Endothelial cell of umbilical vein (primary cell): ENCODE measurements at regions not wholly inside any gene's neighbourhood (a gene's known extent, or its start where the extent isn't known, plus 50 kb on each side); places are given as distances from the start of the nearest gene placed in this dataset.

Source experiments
- BruUV-seq: library from RNA; stranded (reverse); fragments of 400-500 nt; replicated peaks from 2 replicates; lab custom pipeline; 2021; lab: Mats Ljungman, UMichigan
- CTCF ChIA-PET: fragments of 300-600, 350-600 bp; sonication (Branson Sonifier 250); formaldehyde crosslinking; loops from one replicate; lab custom pipeline; 2021; ENCODE audit warnings: antibody characterized with exemption, inconsistent platforms; lab: Charles Lee
- POLR2A ChIA-PET: fragments of 300-600, 350-600 bp; sonication (Branson Sonifier 250); formaldehyde crosslinking; loops from one replicate; lab custom pipeline; 2021; ENCODE audit warnings: antibody characterized with exemption, inconsistent platforms; lab: Charles Lee
- DNase-seq: peaks from one replicate; pipeline ENCODE4 v3.0.0-alpha.2; 2011; ENCODE audit warnings: low read depth, low spot score
- FAIRE-seq: peaks from 2 replicates; lab custom pipeline; 2011; peaks lifted over from hg19 to GRCh38; lab: Jason Lieb, UNC
- H2AFZ ChIP-seq: 2 replicates; pipeline ENCODE4 v1.6.0; 2012; ENCODE audit warnings: low read depth, low read length, control low read depth, inconsistent platforms
- H3K27ac ChIP-seq: 2 replicates; pipeline ENCODE4 v1.5.1; 2011; ENCODE audit warnings: low read depth, mild to moderate bottlenecking, control low read depth, low read length, moderate library complexity; ENCODE audit not compliant: insufficient read depth
- H3K27me3 ChIP-seq, 2 experiments: 2 replicates each; pipeline versions ENCODE4 v1.6.0 to v1.6.1; 2011; ENCODE audit warnings: low read length in 2 of 2, mixed read lengths in 1 of 2; ENCODE audit not compliant: control insufficient read depth in 2 of 2, insufficient read depth in 2 of 2
- H3K36me3 ChIP-seq, 2 experiments: 2 replicates in 1 of 2; 3 replicates in 1 of 2; pipeline ENCODE4 v1.5.1; 2011; ENCODE audit warnings: low read length in 2 of 2, mild to moderate bottlenecking in 1 of 2, moderate library complexity in 1 of 2; ENCODE audit not compliant: control insufficient read depth in 2 of 2, insufficient read depth in 2 of 2; ENCODE audit errors: extremely low read depth in 1 of 2
- H3K4me1 ChIP-seq: 3 replicates; pipeline ENCODE4 v1.5.1; 2011; ENCODE audit warnings: mild to moderate bottlenecking, low read length; ENCODE audit not compliant: control insufficient read depth, insufficient read depth; ENCODE audit errors: extremely low read depth
- H3K4me2 ChIP-seq: 2 replicates; pipeline ENCODE4 v1.6.1; 2011; ENCODE audit warnings: low read length, control low read depth, mixed read lengths; ENCODE audit not compliant: insufficient read depth
- H3K4me3 ChIP-seq, 3 experiments: fragments of 200-600 bp in 1 of 3; sonication (generic), shearing (Covaris generic) in 1 of 3; replicated peaks in 1 of 3; 2 replicates each; pipeline ENCODE4 v1.5.1; 2011 to 2016; ENCODE audit warnings: control low read depth in 3 of 3, low read length in 3 of 3, mild to moderate bottlenecking in 2 of 3, inconsistent platforms in 1 of 3, low read depth in 1 of 3, moderate library complexity in 1 of 3; ENCODE audit not compliant: insufficient read depth in 1 of 3
- H3K79me2 ChIP-seq: 2 replicates; pipeline ENCODE4 v1.6.0; 2012; ENCODE audit warnings: low read length, inconsistent platforms; ENCODE audit not compliant: control insufficient read depth, insufficient read depth
- H3K9ac ChIP-seq: replicated peaks from 2 replicates; pipeline ENCODE3; 2011; ENCODE audit warnings: low read length, control low read depth; ENCODE audit not compliant: insufficient read depth; ENCODE audit errors: extremely low read depth
- H3K9me1 ChIP-seq: replicated peaks from 3 replicates; pipeline ENCODE4 v1.6.0; 2011; ENCODE audit warnings: mild to moderate bottlenecking, low read length; ENCODE audit not compliant: control insufficient read depth, insufficient read depth; ENCODE audit errors: extremely low read depth
- H3K9me3 ChIP-seq: replicated peaks from 2 replicates; pipeline ENCODE4 v1.5.1; 2012; ENCODE audit warnings: low read length, inconsistent platforms; ENCODE audit not compliant: control insufficient read depth, insufficient read depth
- H4K20me1 ChIP-seq: replicated peaks from 2 replicates; pipeline ENCODE3; 2011; ENCODE audit warnings: mild to moderate bottlenecking, low read length; ENCODE audit not compliant: control insufficient read depth, insufficient read depth; ENCODE audit errors: extremely low read depth
- CTCF ChIP-seq, 2 donors: IDR thresholded peaks; 1 replicate in 1 of 2; 2 replicates in 1 of 2; pipeline ENCODE4 v1.5.1; 2011; ENCODE audit warnings: low read length in 2 of 2, mild to moderate bottlenecking in 2 of 2, moderate library complexity in 2 of 2, control low read depth in 1 of 2, inconsistent platforms in 1 of 2, low read depth in 1 of 2; ENCODE audit not compliant: insufficient read depth in 1 of 2; ENCODE audit errors: extremely low read depth in 1 of 2
- EZH2 ChIP-seq: IDR thresholded peaks from 2 replicates; pipeline ENCODE4 v1.6.1; 2012; ENCODE audit warnings: borderline replicate concordance, low read depth, mild to moderate bottlenecking, moderate library complexity, low read length, inconsistent platforms; ENCODE audit not compliant: severe bottlenecking
- FOS ChIP-seq: IDR thresholded peaks from 2 replicates; pipeline ENCODE4 v1.6.1; 2011; ENCODE audit warnings: mild to moderate bottlenecking, low read length, moderate library complexity, borderline replicate concordance; ENCODE audit not compliant: insufficient read depth
- GATA2 ChIP-seq: IDR thresholded peaks from 2 replicates; pipeline ENCODE4 v1.7.0; 2011; ENCODE audit warnings: low read depth, mild to moderate bottlenecking, moderate library complexity, mixed read lengths, low read length; ENCODE audit not compliant: insufficient read length, insufficient read depth
- JUN ChIP-seq: IDR thresholded peaks from 2 replicates; pipeline ENCODE4 v1.6.1; 2011; ENCODE audit warnings: borderline replicate concordance, low read depth; ENCODE audit not compliant: insufficient read length, insufficient read depth
- MYC ChIP-seq: IDR thresholded peaks from one replicate; pipeline ENCODE4 v1.6.1; 2011; ENCODE audit warnings: mild to moderate bottlenecking, low read depth, low read length
- POLR2A ChIP-seq: IDR thresholded peaks from 2 replicates; pipeline ENCODE4 v1.6.1; 2012; ENCODE audit warnings: low read depth, mild to moderate bottlenecking, control low read depth, low read length
- POLR2AphosphoS5 ChIP-seq: IDR thresholded peaks from 2 replicates; pipeline ENCODE4 v1.6.1; 2012; ENCODE audit warnings: low read depth, mild to moderate bottlenecking, control low read depth, low read length, moderate library complexity; ENCODE audit not compliant: insufficient read depth
- dilution Hi-C: fragments of 300-500 bp; cut with MboI; formaldehyde crosslinking; loops from one replicate; pipeline ENCODE4 v1.15.0; 2019; ENCODE audit warnings: low sequenced_read_pairs; ENCODE audit not compliant: extremely low pct_ligation_motif_present
- intact Hi-C: fragments of 100-400 bp; cut with micrococcal nuclease; formaldehyde crosslinking; loops from one replicate; pipeline ENCODE4 v1.10.0; 2022
- TF ChIP-seq, protein P1 (sequence below): IDR thresholded peaks from 2 replicates; pipeline ENCODE4 v1.6.1; 2011; ENCODE audit not compliant: insufficient read depth, insufficient read length

GRCh38 chr14:47852278-47852677 lies 176.9 kb upstream of the MDGA2 start:
- H3K27ac ChIP-seq = no peak overlapping the region
- intact Hi-C loops (no loop called here), dilution Hi-C loops (no loop called here)
- TF ChIP-seq, protein P1, sequence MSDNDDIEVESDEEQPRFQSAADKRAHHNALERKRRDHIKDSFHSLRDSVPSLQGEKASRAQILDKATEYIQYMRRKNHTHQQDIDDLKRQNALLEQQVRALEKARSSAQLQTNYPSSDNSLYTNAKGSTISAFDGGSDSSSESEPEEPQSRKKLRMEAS = no peak
- TF ChIP-seq FOS = no peak
- TF ChIP-seq POLR2A = no peak
- TF ChIP-seq CTCF (IDR thresholded peaks at IDR 0.05; ENCODE audit: extremely low read depth in 1 of 2, insufficient read depth in 1 of 2, low read depth in 1 of 2, low read length in 2 of 2) = no peak
- TF ChIP-seq POLR2AphosphoS5 = no peak
- no peak for TF ChIP-seq EZH2
- TF ChIP-seq GATA2 = no peak
- TF ChIP-seq JUN = no peak
- no peak for TF ChIP-seq MYC
- no peaks in the 10 kb centered on the region for H3K79me2 ChIP-seq
- ChIA-PET CTCF (no interaction called here), POLR2A (no interaction called here)
- H4K20me1 ChIP-seq = no peaks in the 10 kb centered on the region
- no TSS peak for BruUV-seq
- H3K27me3 ChIP-seq = no peaks in the 10 kb centered on the region
- H2AFZ ChIP-seq = no peak overlapping the region
- no peak overlapping the region for H3K4me3 ChIP-seq
- no peaks in the 10 kb centered on the region for H3K9me3 ChIP-seq
- no peaks in the 10 kb centered on the region for H3K36me3 ChIP-seq
- FAIRE-seq (no peak), DNase-seq (no peak)
- H3K9me1 ChIP-seq = no peaks in the 10 kb centered on the region
- no peak overlapping the region for H3K9ac ChIP-seq
- no peak overlapping the region for H3K4me2 ChIP-seq
- H3K4me1 ChIP-seq = no peaks in the 10 kb centered on the region
